ENCODE measurements at regions not wholly inside any gene's neighbourhood (a gene's known extent, or its start where the extent isn't known, plus 50 kb on each side); places are given as distances from the start of the nearest gene placed in this dataset.

DNA sequence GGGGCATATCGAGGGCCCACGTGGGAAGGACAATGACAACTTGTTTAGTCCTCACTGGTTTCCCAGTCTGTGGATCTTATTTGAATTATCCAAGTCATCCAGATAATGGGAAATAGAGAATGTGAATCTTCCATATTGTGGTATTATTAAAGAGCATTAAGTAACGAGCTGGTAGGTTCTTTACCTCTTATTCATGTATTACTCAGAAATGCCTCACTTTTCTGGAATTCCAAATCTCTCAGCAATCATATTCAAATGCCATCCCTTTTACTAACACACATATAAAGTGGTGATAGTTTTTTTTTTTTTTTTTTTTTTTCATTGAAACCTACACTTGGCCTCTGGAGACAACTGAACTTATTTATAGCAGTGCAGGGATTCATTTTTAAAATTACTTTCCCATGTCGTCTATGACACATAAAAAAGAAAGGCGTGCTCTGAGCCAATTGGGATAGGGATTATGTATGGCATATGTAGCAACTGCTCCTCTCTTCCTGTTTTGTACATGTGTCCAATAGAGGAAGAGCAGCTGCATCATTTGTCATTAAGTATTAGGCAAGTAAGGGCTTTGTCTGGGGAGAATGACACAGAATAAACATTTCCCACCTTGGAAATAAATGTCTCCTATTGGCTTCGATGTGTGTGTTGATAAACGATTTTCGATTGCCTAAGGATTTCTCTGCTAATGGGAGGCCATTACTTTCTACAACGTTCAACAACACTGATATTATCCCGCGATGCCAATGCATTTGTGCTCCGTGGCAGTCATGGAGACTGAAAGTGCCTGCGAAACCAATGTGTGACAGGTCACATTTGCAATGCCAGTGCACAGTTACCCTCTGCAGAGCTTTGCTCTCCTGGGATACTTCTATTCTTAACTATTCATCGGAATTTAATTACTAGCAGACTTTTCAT lies 78.6 kb upstream of the IFNG-AS1 start:
- Histone ChIP-seq H3K27ac (no peak overlapping the region), H3K79me2 (no peaks in the 10 kb centered on the region), H3K9me2 (replicated peaks; ENCODE audit: insufficient read depth) (no peaks in the 10 kb centered on the region), H3K36me3 (replicated peaks; ENCODE audit: insufficient read depth, low read depth) (no peaks in the 10 kb centered on the region), H3K9me3 (ENCODE audit: low read depth) (no peaks in the 10 kb centered on the region), H2AFZ (no peak overlapping the region), H4K20me1 (ENCODE audit: insufficient read depth, poor library complexity, severe bottlenecking) (no peaks in the 10 kb centered on the region), H3K27me3 (no peaks in the 10 kb centered on the region), H3K4me3 (no peak overlapping the region), H3K4me2 (no peak overlapping the region), H3K4me1 (ENCODE audit: insufficient read depth) (no peaks in the 10 kb centered on the region)
- 77% methylated on average over 14 of the region's 14 CpGs for WGBS (ENCODE audit: low lambda C conversion rate, missing lambda C conversion rate)
- TF ChIP-seq EZH2phosphoT487 (IDR thresholded peaks at IDR 0.05; ENCODE audit: low read depth, severe bottlenecking, unreplicated experiment) (no peak), EZH2 (IDR thresholded peaks at IDR 0.05; ENCODE audit: borderline replicate concordance) (no peak)
- TF ChIP-seq, protein P1, sequence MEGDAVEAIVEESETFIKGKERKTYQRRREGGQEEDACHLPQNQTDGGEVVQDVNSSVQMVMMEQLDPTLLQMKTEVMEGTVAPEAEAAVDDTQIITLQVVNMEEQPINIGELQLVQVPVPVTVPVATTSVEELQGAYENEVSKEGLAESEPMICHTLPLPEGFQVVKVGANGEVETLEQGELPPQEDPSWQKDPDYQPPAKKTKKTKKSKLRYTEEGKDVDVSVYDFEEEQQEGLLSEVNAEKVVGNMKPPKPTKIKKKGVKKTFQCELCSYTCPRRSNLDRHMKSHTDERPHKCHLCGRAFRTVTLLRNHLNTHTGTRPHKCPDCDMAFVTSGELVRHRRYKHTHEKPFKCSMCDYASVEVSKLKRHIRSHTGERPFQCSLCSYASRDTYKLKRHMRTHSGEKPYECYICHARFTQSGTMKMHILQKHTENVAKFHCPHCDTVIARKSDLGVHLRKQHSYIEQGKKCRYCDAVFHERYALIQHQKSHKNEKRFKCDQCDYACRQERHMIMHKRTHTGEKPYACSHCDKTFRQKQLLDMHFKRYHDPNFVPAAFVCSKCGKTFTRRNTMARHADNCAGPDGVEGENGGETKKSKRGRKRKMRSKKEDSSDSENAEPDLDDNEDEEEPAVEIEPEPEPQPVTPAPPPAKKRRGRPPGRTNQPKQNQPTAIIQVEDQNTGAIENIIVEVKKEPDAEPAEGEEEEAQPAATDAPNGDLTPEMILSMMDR (IDR thresholded peaks at IDR 0.05; ENCODE audit: poor library complexity), result no peak
- no peak for DNase-seq (ENCODE audit: low spot score)

- no peaks in the 10 kb centered on the region for H3K9me2 ChIP-seq (replicated peaks; ENCODE audit: insufficient read depth)
- H3K27me3 ChIP-seq, result no peaks in the 10 kb centered on the region
- WGBS (ENCODE audit: low lambda C conversion rate, missing lambda C conversion rate), result 86% methylated on average over 5 of the region's 5 CpGs
- H3K27ac ChIP-seq, result no peak overlapping the region
- TF ChIP-seq, protein P1 (IDR thresholded peaks at IDR 0.05; ENCODE audit: poor library complexity), result no peak
- TF ChIP-seq EZH2 (IDR thresholded peaks at IDR 0.05; ENCODE audit: borderline replicate concordance), result no peak
- no peak for TF ChIP-seq EZH2phosphoT487 (IDR thresholded peaks at IDR 0.05; ENCODE audit: low read depth, severe bottlenecking, unreplicated experiment)
- H3K4me1 ChIP-seq (ENCODE audit: insufficient read depth), result no peaks in the 10 kb centered on the region
- no peaks in the 10 kb centered on the region for H4K20me1 ChIP-seq (ENCODE audit: insufficient read depth, poor library complexity, severe bottlenecking)
- DNase-seq (ENCODE audit: low spot score), result no peak
- H3K79me2 ChIP-seq, result no peaks in the 10 kb centered on the region
- H3K4me3 ChIP-seq, result no peak overlapping the region
- H2AFZ ChIP-seq, result no peak overlapping the region
- no peaks in the 10 kb centered on the region for H3K36me3 ChIP-seq (replicated peaks; ENCODE audit: insufficient read depth, low read depth)
- H3K9me3 ChIP-seq (ENCODE audit: low read depth), result no peaks in the 10 kb centered on the region
- no peak overlapping the region for H3K4me2 ChIP-seq
These were observed 78.0 kb upstream of the IFNG-AS1 start for GRCh38 chr12:67911275-67911600.

DNA sequence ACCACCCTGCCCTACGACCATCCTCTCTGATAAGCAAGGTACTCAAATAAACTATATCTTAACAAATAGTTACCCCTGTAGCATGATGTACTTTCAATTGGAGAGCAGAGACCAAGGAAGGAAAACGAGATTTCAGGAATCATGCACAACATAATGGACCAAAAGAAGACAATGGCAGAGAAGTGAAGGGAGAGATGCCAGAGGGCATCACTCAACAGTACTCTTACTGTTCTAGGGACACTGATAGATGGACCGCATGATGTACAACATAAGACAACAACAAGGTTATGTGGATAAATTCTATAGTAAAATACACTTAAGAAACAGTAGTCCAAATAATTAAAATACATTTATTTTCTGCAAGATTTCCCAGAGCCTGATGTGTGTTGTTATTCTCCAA lies 77.5 kb upstream of the IFNG-AS1 start:
- Histone ChIP-seq H3K4me2 (no peak overlapping the region), H3K9me2 (replicated peaks; ENCODE audit: insufficient read depth) (no peaks in the 10 kb centered on the region), H3K9me3 (ENCODE audit: low read depth) (no peaks in the 10 kb centered on the region), H3K27ac (no peak overlapping the region), H3K27me3 (no peaks in the 10 kb centered on the region), H2AFZ (no peak overlapping the region), H3K4me3 (no peak overlapping the region), H4K20me1 (ENCODE audit: insufficient read depth, poor library complexity, severe bottlenecking) (no peaks in the 10 kb centered on the region), H3K4me1 (ENCODE audit: insufficient read depth) (no peaks in the 10 kb centered on the region), H3K79me2 (no peaks in the 10 kb centered on the region), H3K36me3 (replicated peaks; ENCODE audit: insufficient read depth, low read depth) (no peaks in the 10 kb centered on the region)
- WGBS (ENCODE audit: low lambda C conversion rate, missing lambda C conversion rate), result 83% methylated on average over 3 of the region's 3 CpGs
- TF ChIP-seq, protein P1 (IDR thresholded peaks at IDR 0.05; ENCODE audit: poor library complexity), result no peak
- TF ChIP-seq EZH2phosphoT487 (IDR thresholded peaks at IDR 0.05; ENCODE audit: low read depth, severe bottlenecking, unreplicated experiment), result no peak
- no peak for TF ChIP-seq EZH2 (IDR thresholded peaks at IDR 0.05; ENCODE audit: borderline replicate concordance)
- DNase-seq (ENCODE audit: low spot score), result no peak

Data from hepatocyte (in vitro differentiated cells).